Hepatic stellate cell (primary cell): ENCODE measurements at regions not wholly inside any gene's neighbourhood (a gene's known extent, or its start where the extent isn't known, plus 50 kb on each side); places are given as distances from the start of the nearest gene placed in this dataset.

Source experiments
- DNase-seq: peaks from one replicate; pipeline ENCODE4 v3.0.0; 2011; ENCODE audit warnings: low spot score

GRCh38 chr18:39675368-39675767, 2109.8 kb upstream of the CELF4 start:
- no peak for DNase-seq

GRCh38 chr18:39672171-39672570, 2106.6 kb upstream of the CELF4 start:
- DNase-seq = no peak

GRCh38 chr18:39667905-39668304, 2102.3 kb upstream of the CELF4 start:
- no peak for DNase-seq

GRCh38 chr18:39666541-39666940, 2100.9 kb upstream of the CELF4 start:
- no peak for DNase-seq

- no peak for DNase-seq
These were observed 2096.3 kb upstream of the CELF4 start for GRCh38 chr18:39661856-39662366.

GRCh38 chr18:39660141-39660540, 2094.5 kb upstream of the CELF4 start:
- DNase-seq = no peak

GRCh38 chr18:39655341-39655740, 2089.7 kb upstream of the CELF4 start:
- no peak for DNase-seq

- DNase-seq = no peak
These were observed 2087.6 kb upstream of the CELF4 start for GRCh38 chr18:39653221-39653620.

- no peak for DNase-seq
These were observed 2083.0 kb upstream of the CELF4 start for GRCh38 chr18:39648616-39649015.

- DNase-seq = no peak
These were observed 2082.3 kb upstream of the CELF4 start for GRCh38 chr18:39647627-39648534.

- DNase-seq = no peak
These were observed 2072.6 kb upstream of the CELF4 start for GRCh38 chr18:39638224-39638623.

- no peak for DNase-seq
These were observed 2071.3 kb upstream of the CELF4 start for GRCh38 chr18:39636931-39637330.

- no peak for DNase-seq
These were observed 2070.4 kb upstream of the CELF4 start for GRCh38 chr18:39635966-39636365.

GRCh38 chr18:39635192-39635591, 2069.6 kb upstream of the CELF4 start:
- no peak for DNase-seq

- DNase-seq = no peak
These were observed 2062.3 kb upstream of the CELF4 start for GRCh38 chr18:39627936-39628335.

- no peak for DNase-seq
These were observed 2059.4 kb upstream of the CELF4 start for GRCh38 chr18:39624961-39625360.

GRCh38 chr18:39622431-39622830, 2056.8 kb upstream of the CELF4 start:
- no peak for DNase-seq

GRCh38 chr18:39620551-39621168, 2055.1 kb upstream of the CELF4 start:
- DNase-seq = no peak

- DNase-seq = no peak
These were observed 2052.8 kb upstream of the CELF4 start for GRCh38 chr18:39618265-39619003.

- DNase-seq = no peak
These were observed 2045.9 kb upstream of the CELF4 start for GRCh38 chr18:39611381-39612100.

GRCh38 chr18:39607034-39607433, 2041.4 kb upstream of the CELF4 start:
- DNase-seq = no peak

GRCh38 chr18:39604836-39605235, 2039.2 kb upstream of the CELF4 start:
- no peak for DNase-seq
